ENCODE measurements at regions not wholly inside any gene's neighbourhood (a gene's known extent, or its start where the extent isn't known, plus 50 kb on each side); places are given as distances from the start of the nearest gene placed in this dataset.

GRCh38 chr16:59973966-59974365, 1239.8 kb upstream of the GOT2 start:
- no peak for TF ChIP-seq CTCF (IDR thresholded peaks at IDR 0.05; ENCODE audit: low read depth, low read length, missing input control)
- TF ChIP-seq SP1 (IDR thresholded peaks at IDR 0.05), result no peak
- TF ChIP-seq JUND (IDR thresholded peaks at IDR 0.05), result no peak
- TF ChIP-seq REST (IDR thresholded peaks at IDR 0.05), result no peak
- no peak for TF ChIP-seq ATF3 (IDR thresholded peaks at IDR 0.05)
- no peak for TF ChIP-seq EGR1 (IDR thresholded peaks at IDR 0.05; ENCODE audit: low read depth in 2 of 2)
- TF ChIP-seq YY1 (IDR thresholded peaks at IDR 0.05), result no peak
- no peak for TF ChIP-seq TAF1 (conservative IDR thresholded peaks at IDR 0.05)
- no peak for TF ChIP-seq MAX (IDR thresholded peaks at IDR 0.05)

All from liver (tissue), 3 donors.